T-helper 1 cell treated with Interleukin-12 subunit alpha and Interleukin-12 subunit beta and Interleukin-4 antibody, amounts not matched to agents 30 μg/mL and 1 μg/mL, for 36 hours (primary cell): ENCODE measurements at regions not wholly inside any gene's neighbourhood (a gene's known extent, or its start where the extent isn't known, plus 50 kb on each side); places are given as distances from the start of the nearest gene placed in this dataset.
A peak's percentile ranks its signal among the peaks of the same experiment; 100 is the strongest.
"Not testable (repeated sequence)": the region's sequence is repeated elsewhere in the genome, so short reads cannot be mapped to it uniquely, and the experiment has no call there.

ENCODE experiments used
- H3K27ac Mint-ChIP-seq: one replicate; pipeline ENCODE4 v1.8.0; 2021; ENCODE audit warnings: mild to moderate bottlenecking, mixed read lengths
- H3K27me3 Mint-ChIP-seq: one replicate; pipeline ENCODE4 v1.8.0; 2021; ENCODE audit warnings: low read depth, mixed read lengths
- H3K36me3 Mint-ChIP-seq: one replicate; pipeline ENCODE4 v1.8.0; 2021; ENCODE audit warnings: low read depth, mixed read lengths
- H3K4me1 Mint-ChIP-seq: one replicate; pipeline ENCODE4 v1.8.0; 2021; ENCODE audit warnings: low read depth, mixed read lengths
- H3K4me3 Mint-ChIP-seq: one replicate; pipeline ENCODE4 v1.8.0; 2021; ENCODE audit warnings: mild to moderate bottlenecking, moderate library complexity, mixed read lengths
- H3K9me3 Mint-ChIP-seq: one replicate; pipeline ENCODE4 v1.8.0; 2021; ENCODE audit warnings: mixed read lengths

DNA sequence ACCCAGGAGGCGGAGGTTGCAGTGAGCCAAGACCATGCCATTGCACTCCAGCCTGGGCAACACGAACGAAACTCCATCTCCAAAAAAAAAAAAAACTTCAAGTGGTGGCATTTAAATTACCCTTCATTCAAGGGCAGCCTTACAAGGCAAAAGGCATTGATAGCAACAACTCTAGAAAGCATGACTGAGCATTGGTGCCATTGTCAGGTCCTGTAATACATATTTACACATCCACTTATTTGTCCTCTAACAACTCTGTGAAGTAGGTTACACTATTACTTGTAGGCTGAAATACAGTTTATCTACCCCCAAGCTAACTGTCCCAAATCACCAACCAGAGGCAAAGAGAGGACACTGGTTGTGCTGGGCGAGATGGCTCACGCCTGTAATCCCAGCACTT is 52.7 kb upstream of the LARP1 start:
- no peaks in the 10 kb centered on the region for H3K9me3 Mint-ChIP-seq
- H3K27ac Mint-ChIP-seq, result no peak overlapping the region
- no peaks in the 10 kb centered on the region for H3K4me1 Mint-ChIP-seq
- peaks cover 3% of the 10 kb centered on the region for H3K27me3 Mint-ChIP-seq
- H3K36me3 Mint-ChIP-seq, result no peaks in the 10 kb centered on the region
- H3K4me3 Mint-ChIP-seq, result no peak overlapping the region

DNA sequence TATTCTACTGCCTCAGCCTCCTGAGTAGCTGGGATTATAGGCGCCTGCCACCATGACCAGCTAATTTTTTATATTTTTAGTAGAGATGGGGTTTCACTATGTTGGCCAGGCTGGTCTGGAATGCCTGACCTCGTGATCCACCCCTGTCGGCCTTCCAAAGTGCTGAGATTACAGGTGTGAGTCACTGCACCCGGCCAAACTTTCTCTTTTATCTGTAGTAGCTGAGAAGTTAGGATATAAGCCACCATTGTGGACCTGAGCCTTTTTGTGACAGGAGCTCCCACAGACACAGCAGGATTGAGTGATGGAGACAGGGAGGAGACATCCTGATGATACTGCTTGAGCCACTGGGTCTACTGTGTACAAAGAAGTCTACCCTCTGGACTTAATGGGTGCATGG is 53.5 kb upstream of the LARP1 start:
- H3K36me3 Mint-ChIP-seq, H3K4me3 Mint-ChIP-seq, H3K27ac Mint-ChIP-seq, H3K27me3 Mint-ChIP-seq, H3K4me1 Mint-ChIP-seq, H3K9me3 Mint-ChIP-seq: not testable (repeated sequence)

DNA sequence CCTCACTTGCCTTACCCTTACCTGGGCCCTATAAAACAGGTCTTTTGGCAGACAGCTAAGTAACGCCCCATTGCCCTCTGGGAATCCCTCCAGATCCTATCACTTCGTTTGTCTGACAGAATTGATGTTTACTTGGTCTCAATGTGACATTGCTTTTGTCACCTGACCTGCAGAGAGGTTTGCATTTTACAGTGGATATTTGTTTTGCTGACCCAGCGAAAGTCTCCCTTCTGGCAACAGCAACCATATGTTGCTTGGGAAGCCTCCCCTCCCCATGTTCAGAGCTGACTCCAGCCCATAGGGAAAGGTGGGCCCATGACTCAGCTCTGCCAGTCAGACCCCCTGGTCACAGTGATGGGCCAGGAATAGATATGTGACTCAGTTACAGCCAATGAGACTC is 54.0 kb upstream of the LARP1 start:
- H3K9me3 Mint-ChIP-seq, result no peaks in the 10 kb centered on the region
- peaks cover 3% of the 10 kb centered on the region for H3K27me3 Mint-ChIP-seq
- H3K4me3 Mint-ChIP-seq, result no peak overlapping the region
- H3K36me3 Mint-ChIP-seq, result no peaks in the 10 kb centered on the region
- H3K4me1 Mint-ChIP-seq, result no peaks in the 10 kb centered on the region
- no peak overlapping the region for H3K27ac Mint-ChIP-seq

DNA sequence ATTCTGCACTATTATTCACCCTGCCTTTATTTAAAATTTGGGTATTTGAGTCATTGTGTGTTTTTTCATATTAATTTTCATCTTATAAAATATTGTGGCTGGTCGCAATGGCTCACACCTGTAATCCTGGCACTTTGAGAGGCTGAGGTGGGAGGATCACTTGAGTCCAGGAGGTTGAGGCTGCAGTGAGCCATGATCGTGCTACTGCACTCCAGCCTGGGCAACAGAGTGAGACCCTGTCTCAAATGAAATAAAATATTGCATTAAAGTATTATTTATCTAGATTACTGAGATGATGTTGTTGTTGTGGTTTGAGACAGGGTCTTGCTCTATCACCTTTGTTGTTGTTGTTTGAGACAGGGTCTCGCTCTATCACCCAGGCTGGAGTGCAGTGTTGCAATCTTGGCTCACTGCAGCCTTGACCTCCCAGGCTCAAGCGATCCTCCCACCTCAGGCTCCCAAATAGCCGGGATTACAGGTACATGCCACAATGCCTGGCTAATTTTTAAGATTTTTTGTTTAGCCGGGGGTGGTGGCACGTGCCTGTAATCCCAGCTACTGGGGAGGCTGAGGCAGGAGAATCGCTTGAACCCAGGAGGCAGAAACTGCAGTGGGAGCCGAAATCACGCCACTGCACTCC is 54.8 kb upstream of the LARP1 start:
- H3K27me3 Mint-ChIP-seq, H3K36me3 Mint-ChIP-seq, H3K4me3 Mint-ChIP-seq, H3K27ac Mint-ChIP-seq, H3K4me1 Mint-ChIP-seq, H3K9me3 Mint-ChIP-seq: not testable (repeated sequence)

DNA sequence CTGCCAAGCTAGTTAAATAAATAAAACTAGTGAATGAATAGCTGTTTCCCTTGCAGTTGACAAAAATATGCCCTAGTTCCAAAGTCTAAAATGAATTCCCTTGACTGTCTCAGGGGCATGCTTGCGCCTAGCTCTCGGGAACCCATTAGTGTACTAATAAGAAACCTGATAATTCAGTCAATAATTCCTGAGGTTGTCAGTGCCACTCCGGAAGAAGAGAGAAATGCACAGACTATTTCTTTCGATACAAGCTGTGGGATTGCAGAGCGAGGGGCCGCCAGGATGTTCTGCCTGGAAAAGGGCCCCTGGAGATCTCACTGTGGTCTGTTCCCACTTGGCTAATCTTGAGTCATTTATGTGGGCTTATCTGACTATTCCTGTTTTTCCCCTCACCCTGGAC is 56.4 kb upstream of the LARP1 start:
- H3K4me3 Mint-ChIP-seq, result no peak overlapping the region
- H3K36me3 Mint-ChIP-seq, result no peaks in the 10 kb centered on the region
- H3K4me1 Mint-ChIP-seq, result no peaks in the 10 kb centered on the region
- no peaks in the 10 kb centered on the region for H3K27me3 Mint-ChIP-seq
- H3K27ac Mint-ChIP-seq, result no peak overlapping the region
- no peaks in the 10 kb centered on the region for H3K9me3 Mint-ChIP-seq

DNA sequence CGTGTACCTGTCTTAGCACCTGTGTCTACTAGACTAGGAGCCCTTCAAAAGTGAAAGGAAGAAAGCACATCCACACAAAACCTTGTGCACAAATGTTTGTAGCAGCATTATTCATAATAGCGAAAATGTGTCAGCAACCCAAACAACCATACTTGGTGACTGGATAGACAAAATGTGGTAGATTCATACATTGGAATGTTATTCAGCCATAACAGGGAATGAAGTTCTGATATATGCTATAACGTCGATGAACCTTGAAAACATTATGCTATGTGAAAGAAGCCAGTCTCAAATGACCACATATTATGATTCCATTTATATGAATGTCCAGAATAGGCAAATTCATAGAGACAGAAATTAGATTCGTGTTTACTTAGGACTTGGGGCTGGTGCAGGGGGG is 57.8 kb upstream of the LARP1 start:
- H3K9me3 Mint-ChIP-seq, result no peaks in the 10 kb centered on the region
- no peak overlapping the region for H3K4me3 Mint-ChIP-seq
- H3K27ac Mint-ChIP-seq, result no peak overlapping the region
- no peaks in the 10 kb centered on the region for H3K36me3 Mint-ChIP-seq
- peaks cover 3% of the 10 kb centered on the region for H3K27me3 Mint-ChIP-seq
- no peaks in the 10 kb centered on the region for H3K4me1 Mint-ChIP-seq

DNA sequence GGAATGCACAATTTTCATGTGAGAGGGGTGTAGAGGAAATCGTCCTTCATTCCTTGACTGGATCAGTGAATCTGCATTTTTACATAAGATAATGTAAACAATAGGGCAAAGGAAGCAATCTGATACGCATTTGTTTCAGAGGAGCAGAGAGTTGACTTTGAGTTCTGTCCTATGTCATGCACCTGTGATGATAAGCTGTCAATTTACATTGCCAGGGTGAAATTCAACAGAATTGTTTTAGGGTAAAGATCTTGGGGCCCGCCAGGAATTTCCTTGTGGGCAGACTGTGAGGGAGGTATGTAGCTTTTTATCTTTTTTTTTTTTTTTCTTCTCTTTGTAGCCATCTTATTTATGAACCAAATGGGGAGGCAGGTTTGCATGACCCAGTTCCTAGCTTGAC is 58.3 kb upstream of the LARP1 start:
- no peaks in the 10 kb centered on the region for H3K36me3 Mint-ChIP-seq
- no peak overlapping the region for H3K4me3 Mint-ChIP-seq
- H3K9me3 Mint-ChIP-seq, result no peaks in the 10 kb centered on the region
- no peak overlapping the region for H3K27ac Mint-ChIP-seq
- no peaks in the 10 kb centered on the region for H3K4me1 Mint-ChIP-seq
- peaks cover 7% of the 10 kb centered on the region for H3K27me3 Mint-ChIP-seq

DNA sequence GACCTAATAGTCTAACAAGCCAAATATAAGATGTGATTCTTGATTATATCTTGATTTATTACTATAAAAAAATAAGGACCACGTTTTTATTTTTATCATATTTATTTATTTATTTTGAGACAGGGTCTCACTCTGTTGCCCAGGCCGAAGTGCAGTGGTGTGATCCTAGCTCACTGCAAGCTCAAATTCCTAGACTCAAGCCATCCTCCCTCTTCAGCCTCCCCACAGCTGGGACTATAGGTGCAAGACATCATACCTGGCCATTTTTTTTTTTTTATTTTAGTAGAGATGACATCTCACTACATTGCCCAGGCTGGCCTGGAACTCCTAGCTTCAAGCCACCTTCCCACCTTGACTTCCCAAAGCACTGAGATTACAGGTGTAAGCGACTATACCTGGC is 61.0 kb upstream of the LARP1 start:
- Mint-ChIP-seq H3K36me3 (no peaks in the 10 kb centered on the region), H3K27me3 (peaks cover 7% of the 10 kb centered on the region), H3K4me1 (no peaks in the 10 kb centered on the region), H3K27ac (no peak overlapping the region), H3K9me3 (no peaks in the 10 kb centered on the region), H3K4me3 (no peak overlapping the region)

DNA sequence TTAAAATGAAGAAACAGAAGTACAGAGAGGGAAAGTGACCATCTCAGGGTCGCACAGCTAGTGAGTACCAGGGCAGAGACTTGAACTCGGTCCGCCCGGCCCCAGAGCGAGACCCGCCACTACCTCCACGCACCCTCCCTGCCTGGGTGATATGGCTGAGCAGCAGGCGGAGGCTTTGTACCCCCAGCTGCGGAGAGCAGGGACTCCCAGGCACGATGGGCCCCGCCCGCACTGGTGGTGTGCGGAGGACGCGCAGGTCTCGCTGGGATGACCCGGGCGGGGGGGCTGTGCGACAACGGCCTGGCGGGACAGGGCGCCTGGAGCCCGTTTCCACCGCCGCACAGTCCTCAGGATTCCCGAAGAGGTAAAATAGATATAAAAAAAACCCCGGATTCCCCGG is 64.7 kb upstream of the LARP1 start:
- H3K9me3 Mint-ChIP-seq, result no peaks in the 10 kb centered on the region
- H3K27me3 Mint-ChIP-seq, result peaks cover 16% of the 10 kb centered on the region
- no peaks in the 10 kb centered on the region for H3K36me3 Mint-ChIP-seq
- H3K4me3 Mint-ChIP-seq, result no peak overlapping the region
- H3K4me1 Mint-ChIP-seq, result no peaks in the 10 kb centered on the region
- no peak overlapping the region for H3K27ac Mint-ChIP-seq

DNA sequence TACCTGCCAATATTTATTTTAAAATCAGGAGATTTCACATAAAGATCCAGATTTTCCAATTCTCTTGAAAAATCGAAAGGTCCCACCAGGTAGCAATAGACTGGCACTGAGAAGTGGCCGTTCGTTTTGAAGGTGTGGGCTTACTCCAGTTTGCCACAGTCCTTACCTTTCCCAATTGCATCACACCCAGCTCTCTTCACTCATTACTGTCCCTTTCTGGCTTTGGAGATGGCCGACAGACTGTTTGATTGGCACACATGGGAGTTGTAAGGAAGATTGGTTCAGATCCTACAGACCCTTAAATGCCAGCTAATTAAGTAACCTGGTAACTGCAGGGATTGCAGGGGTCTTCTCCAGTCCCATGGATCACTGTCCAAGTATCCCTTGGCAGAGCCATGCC is 68.7 kb upstream of the LARP1 start:
- Mint-ChIP-seq H3K27ac (no peak overlapping the region), H3K4me1 (peaks cover 7% of the 10 kb centered on the region), H3K9me3 (no peaks in the 10 kb centered on the region), H3K36me3 (no peaks in the 10 kb centered on the region), H3K27me3 (peaks cover 27% of the 10 kb centered on the region), H3K4me3 (no peak overlapping the region)

DNA sequence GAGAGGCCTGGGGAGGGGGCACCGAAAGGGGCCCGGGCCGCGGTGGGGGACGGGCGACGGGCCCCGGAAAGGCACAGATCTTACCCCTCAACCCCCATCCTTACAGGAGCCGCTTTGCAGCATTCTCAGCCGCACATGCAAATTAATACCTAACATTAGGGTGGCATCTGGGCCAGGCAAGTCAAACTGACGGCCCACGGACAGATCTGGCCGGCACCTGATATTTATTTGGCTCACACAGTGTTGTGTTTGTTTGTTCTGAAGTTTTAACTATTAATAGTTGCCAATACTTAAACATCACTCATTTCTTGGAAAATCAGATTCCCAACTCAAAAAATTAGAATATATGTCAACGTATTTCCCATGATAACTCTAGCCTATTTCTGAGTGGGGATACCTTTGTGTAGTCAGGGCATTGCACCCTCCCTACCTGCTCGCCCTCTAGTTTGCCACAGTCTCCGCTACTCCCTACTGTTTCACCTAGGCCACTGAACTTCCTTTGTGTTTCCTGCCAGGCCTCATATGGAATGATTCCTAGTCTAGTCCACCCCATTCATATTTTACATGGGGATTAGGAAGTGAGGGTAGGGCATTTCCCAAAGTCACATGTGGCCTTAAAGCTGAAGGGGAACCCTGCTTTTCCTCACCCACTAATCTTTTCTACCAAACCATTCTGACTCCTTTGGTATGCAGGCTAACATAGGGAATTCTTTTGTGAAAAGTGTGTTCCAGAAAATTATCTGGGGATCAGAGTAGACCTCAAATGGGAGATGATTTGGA is 71.9 kb upstream of the LARP1 start:
- Mint-ChIP-seq H3K27ac (peak overlapping the region; percentile 31), H3K4me3 (peak overlapping the region; percentile 67), H3K36me3 (no peaks in the 10 kb centered on the region), H3K9me3 (no peaks in the 10 kb centered on the region), H3K4me1 (peaks cover 7% of the 10 kb centered on the region), H3K27me3 (peaks cover 30% of the 10 kb centered on the region)

DNA sequence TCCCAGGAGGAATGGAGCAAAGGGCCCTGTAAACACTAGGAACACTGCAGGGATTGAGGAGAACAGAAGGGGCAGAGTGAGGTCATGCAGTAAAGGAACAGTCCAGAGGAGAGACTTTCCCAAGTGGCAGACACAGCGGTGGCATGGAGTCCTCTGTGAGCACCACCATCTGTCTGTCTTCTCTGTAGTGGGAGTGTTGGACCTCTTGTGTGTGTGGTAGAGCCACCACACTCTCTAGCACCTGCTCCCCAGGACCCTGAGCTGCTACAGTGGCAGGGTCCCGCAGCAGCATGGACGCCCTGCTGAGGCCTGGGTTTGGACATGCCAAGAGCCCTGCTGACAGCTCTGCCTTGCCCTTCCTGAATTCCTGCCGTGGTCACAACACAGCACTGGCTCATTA is 75.7 kb upstream of the LARP1 start:
- Mint-ChIP-seq H3K36me3 (no peaks in the 10 kb centered on the region), H3K27ac (no peak overlapping the region), H3K9me3 (no peaks in the 10 kb centered on the region), H3K4me3 (no peak overlapping the region), H3K27me3 (peaks cover 18% of the 10 kb centered on the region), H3K4me1 (peaks cover 7% of the 10 kb centered on the region)

DNA sequence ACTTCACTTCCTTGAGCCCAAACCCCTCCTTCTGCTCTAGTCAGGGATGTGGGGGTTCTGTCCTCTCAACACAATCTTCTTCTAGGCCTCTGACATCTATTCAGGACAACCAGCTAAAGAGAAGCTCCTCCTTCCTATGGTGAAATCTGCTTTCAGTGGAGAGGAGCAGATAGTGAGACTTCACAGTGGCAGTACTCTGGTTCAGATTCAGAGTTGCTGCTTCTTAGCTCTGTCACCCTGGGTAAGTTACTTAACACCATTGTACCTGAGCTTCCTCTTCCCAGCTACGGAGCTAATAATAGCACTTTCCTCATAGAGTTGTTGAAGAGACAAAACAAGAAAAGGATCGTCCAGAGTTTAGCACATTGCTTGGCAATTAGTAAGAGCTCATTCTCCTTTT is 77.3 kb upstream of the LARP1 start:
- H3K4me3 Mint-ChIP-seq, result no peak overlapping the region
- no peak overlapping the region for H3K27ac Mint-ChIP-seq
- H3K36me3 Mint-ChIP-seq, result no peaks in the 10 kb centered on the region
- H3K27me3 Mint-ChIP-seq, result peaks cover 7% of the 10 kb centered on the region
- no peaks in the 10 kb centered on the region for H3K9me3 Mint-ChIP-seq
- H3K4me1 Mint-ChIP-seq, result no peaks in the 10 kb centered on the region

DNA sequence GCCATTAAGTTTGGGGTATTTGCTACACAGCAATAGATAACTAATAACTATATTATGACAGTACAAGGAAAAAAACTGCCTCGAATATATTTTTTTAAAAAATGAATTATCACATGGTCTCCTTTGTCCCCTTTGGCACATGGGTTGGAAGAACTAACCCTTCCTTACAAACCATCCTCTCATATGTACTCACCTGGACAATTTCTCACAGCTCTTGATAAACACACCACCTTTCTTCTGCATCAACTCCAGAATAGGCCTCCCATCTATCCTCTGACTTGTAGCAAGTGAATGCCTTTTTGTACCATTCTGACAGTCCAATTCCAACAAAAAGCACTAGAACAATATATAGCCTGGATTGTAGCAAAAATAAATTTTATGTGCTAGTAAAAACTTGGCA is 78.7 kb upstream of the LARP1 start:
- H3K36me3 Mint-ChIP-seq, result no peaks in the 10 kb centered on the region
- H3K4me3 Mint-ChIP-seq, result no peak overlapping the region
- H3K27ac Mint-ChIP-seq, result no peak overlapping the region
- H3K9me3 Mint-ChIP-seq, result no peaks in the 10 kb centered on the region
- peaks cover 3% of the 10 kb centered on the region for H3K27me3 Mint-ChIP-seq
- no peaks in the 10 kb centered on the region for H3K4me1 Mint-ChIP-seq

DNA sequence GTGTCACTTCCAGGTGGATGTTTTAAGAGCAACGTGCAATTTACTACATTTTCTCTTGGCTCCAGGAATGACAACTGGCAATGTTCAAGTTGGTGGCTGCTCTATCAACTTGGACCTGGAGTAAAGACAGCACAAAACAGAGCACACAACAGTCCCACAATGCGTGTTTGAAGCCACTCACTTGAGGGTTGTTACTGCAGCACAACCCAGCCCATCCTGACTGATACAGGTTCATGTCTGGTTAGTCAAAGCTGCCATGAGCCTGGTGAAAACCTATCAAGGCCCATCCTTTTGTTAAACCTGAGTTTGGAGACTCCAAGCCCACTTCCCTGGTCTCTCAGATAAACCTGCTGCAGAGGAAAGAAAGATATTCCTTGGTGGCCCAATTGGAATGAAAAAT is 81.1 kb upstream of the LARP1 start:
- no peaks in the 10 kb centered on the region for H3K4me1 Mint-ChIP-seq
- no peaks in the 10 kb centered on the region for H3K36me3 Mint-ChIP-seq
- no peak overlapping the region for H3K4me3 Mint-ChIP-seq
- no peaks in the 10 kb centered on the region for H3K27me3 Mint-ChIP-seq
- H3K27ac Mint-ChIP-seq, result no peak overlapping the region
- H3K9me3 Mint-ChIP-seq, result no peaks in the 10 kb centered on the region
